ENCODE measurements at regions not wholly inside any gene's neighbourhood (a gene's known extent, or its start where the extent isn't known, plus 50 kb on each side); places are given as distances from the start of the nearest gene placed in this dataset.

DNA sequence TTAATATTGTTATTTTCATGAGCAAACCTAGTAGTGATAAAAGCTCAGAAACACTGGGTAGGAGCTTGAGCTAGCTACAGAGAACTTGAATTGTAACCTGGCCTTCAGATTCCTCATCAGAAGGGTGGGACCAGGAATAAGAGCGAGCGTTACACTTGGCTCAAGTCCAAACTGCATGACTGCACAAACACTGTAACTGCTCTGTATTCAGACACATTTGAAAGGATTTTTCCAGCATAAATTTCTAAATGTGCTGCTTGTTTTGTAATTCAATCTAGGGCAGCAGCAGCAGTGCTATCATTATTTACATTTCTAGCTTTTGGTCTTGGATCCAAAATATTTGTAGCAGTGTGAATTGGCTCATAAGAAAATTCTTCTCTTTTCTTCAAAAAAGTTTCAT lies 133.0 kb upstream of the TMLHE start:
- TF ChIP-seq, protein P1, sequence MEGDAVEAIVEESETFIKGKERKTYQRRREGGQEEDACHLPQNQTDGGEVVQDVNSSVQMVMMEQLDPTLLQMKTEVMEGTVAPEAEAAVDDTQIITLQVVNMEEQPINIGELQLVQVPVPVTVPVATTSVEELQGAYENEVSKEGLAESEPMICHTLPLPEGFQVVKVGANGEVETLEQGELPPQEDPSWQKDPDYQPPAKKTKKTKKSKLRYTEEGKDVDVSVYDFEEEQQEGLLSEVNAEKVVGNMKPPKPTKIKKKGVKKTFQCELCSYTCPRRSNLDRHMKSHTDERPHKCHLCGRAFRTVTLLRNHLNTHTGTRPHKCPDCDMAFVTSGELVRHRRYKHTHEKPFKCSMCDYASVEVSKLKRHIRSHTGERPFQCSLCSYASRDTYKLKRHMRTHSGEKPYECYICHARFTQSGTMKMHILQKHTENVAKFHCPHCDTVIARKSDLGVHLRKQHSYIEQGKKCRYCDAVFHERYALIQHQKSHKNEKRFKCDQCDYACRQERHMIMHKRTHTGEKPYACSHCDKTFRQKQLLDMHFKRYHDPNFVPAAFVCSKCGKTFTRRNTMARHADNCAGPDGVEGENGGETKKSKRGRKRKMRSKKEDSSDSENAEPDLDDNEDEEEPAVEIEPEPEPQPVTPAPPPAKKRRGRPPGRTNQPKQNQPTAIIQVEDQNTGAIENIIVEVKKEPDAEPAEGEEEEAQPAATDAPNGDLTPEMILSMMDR (IDR thresholded peaks at IDR 0.05): no peak
- TF ChIP-seq EP300 (IDR thresholded peaks at IDR 0.05) (no peak), POLR2A (IDR thresholded peaks at IDR 0.05) (no peak)

Data from ovary (tissue), 3 donors.